HepG2 (cell line): ENCODE measurements at regions not wholly inside any gene's neighbourhood (a gene's known extent, or its start where the extent isn't known, plus 50 kb on each side); places are given as distances from the start of the nearest gene placed in this dataset.

Source experiments
- JARID2 ChIP-seq: sonication (generic); formaldehyde crosslinking; IDR thresholded peaks from 2 replicates; pipeline ENCODE4 v1.8.1; 2023; ENCODE audit warnings: missing genetic modification reagents, inconsistent platforms; ENCODE audit not compliant: insufficient replicate concordance
- MEF2D ChIP-seq: sonication (generic); formaldehyde crosslinking; IDR thresholded peaks from 2 replicates; pipeline ENCODE4 v1.5.1; 2020; ENCODE audit warnings: mild to moderate bottlenecking, missing genetic modification reagents
- NONO ChIP-seq, 2 experiments: fragments of 450-650 bp in 1 of 2; sonication (generic) in 1 of 2; formaldehyde crosslinking in 1 of 2; IDR thresholded peaks in 1 of 2; conservative IDR thresholded peaks in 1 of 2; 2 replicates each; pipeline versions ENCODE4 v1.6.1 to v1.8.0; 2017 to 2022; ENCODE audit warnings: mild to moderate bottlenecking in 1 of 2, missing genetic modification reagents in 1 of 2, moderate library complexity in 1 of 2
- PHF21A ChIP-seq: sonication (generic); formaldehyde crosslinking; IDR thresholded peaks from 2 replicates; pipeline ENCODE4 v1.5.0; 2020; ENCODE audit warnings: mild to moderate bottlenecking, missing genetic modification reagents
- RORA ChIP-seq: sonication (generic); formaldehyde crosslinking; IDR thresholded peaks from 2 replicates; pipeline ENCODE4 v1.5.0; 2020; ENCODE audit warnings: mild to moderate bottlenecking, missing genetic modification reagents, moderate library complexity
- TEAD2 ChIP-seq: sonication (generic); formaldehyde crosslinking; IDR thresholded peaks from 2 replicates; pipeline ENCODE4 v1.9.0; 2021; ENCODE audit warnings: missing genetic modification reagents
- ZNF225 ChIP-seq: sonication (generic); formaldehyde crosslinking; IDR thresholded peaks from 2 replicates; pipeline ENCODE4 v1.4.0; 2020; ENCODE audit warnings: mild to moderate bottlenecking, missing genetic modification reagents
- ZNF432 ChIP-seq: sonication (generic); formaldehyde crosslinking; IDR thresholded peaks from 2 replicates; pipeline ENCODE4 v1.5.0; 2020; ENCODE audit warnings: missing genetic modification reagents, mild to moderate bottlenecking, borderline replicate concordance
- TF ChIP-seq, protein P1 (sequence below): sonication (generic); formaldehyde crosslinking; IDR thresholded peaks from 2 replicates; pipeline ENCODE4 v1.4.0; 2020; ENCODE audit warnings: mild to moderate bottlenecking, low read depth, missing genetic modification reagents
- TF ChIP-seq, protein P2 (sequence below): sonication (generic); formaldehyde crosslinking; IDR thresholded peaks from 2 replicates; pipeline ENCODE4 v1.5.0; 2020; ENCODE audit warnings: mild to moderate bottlenecking, missing genetic modification reagents
- TF ChIP-seq, protein P3 (sequence below): IDR thresholded peaks from 2 replicates; pipeline ENCODE4 v1.6.1; 2016; ENCODE audit warnings: low read depth

DNA sequence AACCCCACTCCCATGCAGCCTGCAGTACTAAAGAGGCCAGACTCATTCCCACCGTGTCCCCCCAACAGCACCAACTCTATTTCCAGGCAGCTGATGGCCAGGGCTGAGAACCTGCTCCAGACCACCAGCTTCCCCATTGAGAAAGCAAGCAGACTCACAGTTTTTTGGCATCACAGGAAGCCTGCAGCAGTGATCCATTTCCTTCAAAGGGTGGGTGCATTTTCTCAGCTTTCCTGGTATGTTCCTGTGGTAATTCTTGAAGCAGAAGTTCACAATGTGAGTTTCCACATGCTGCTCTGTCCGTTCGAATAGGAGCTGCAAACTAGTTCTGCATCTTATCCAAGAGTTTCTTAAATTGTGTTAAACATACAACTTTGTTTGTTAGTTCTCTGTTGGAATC lies 1249.6 kb upstream of the FAM98A start (continued):
- TF ChIP-seq, protein P1, sequence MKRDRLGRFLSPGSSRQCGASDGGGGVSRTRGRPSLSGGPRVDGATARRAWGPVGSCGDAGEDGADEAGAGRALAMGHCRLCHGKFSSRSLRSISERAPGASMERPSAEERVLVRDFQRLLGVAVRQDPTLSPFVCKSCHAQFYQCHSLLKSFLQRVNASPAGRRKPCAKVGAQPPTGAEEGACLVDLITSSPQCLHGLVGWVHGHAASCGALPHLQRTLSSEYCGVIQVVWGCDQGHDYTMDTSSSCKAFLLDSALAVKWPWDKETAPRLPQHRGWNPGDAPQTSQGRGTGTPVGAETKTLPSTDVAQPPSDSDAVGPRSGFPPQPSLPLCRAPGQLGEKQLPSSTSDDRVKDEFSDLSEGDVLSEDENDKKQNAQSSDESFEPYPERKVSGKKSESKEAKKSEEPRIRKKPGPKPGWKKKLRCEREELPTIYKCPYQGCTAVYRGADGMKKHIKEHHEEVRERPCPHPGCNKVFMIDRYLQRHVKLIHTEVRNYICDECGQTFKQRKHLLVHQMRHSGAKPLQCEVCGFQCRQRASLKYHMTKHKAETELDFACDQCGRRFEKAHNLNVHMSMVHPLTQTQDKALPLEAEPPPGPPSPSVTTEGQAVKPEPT (CRISPR knock-in tag): no peak
- TF ChIP-seq TEAD2 (CRISPR knock-in tag) (no peak), MEF2D (CRISPR knock-in tag) (no peak), NONO (IDR thresholded peaks at IDR 0.05) (no peak), NONO (CRISPR knock-in tag; conservative IDR thresholded peaks at IDR 0.05) (no peak), ZNF225 (CRISPR knock-in tag) (no peak), RORA (no peak), JARID2 (CRISPR knock-in tag) (no peak), ZNF432 (no peak), PHF21A (no peak)
- TF ChIP-seq, protein P2, sequence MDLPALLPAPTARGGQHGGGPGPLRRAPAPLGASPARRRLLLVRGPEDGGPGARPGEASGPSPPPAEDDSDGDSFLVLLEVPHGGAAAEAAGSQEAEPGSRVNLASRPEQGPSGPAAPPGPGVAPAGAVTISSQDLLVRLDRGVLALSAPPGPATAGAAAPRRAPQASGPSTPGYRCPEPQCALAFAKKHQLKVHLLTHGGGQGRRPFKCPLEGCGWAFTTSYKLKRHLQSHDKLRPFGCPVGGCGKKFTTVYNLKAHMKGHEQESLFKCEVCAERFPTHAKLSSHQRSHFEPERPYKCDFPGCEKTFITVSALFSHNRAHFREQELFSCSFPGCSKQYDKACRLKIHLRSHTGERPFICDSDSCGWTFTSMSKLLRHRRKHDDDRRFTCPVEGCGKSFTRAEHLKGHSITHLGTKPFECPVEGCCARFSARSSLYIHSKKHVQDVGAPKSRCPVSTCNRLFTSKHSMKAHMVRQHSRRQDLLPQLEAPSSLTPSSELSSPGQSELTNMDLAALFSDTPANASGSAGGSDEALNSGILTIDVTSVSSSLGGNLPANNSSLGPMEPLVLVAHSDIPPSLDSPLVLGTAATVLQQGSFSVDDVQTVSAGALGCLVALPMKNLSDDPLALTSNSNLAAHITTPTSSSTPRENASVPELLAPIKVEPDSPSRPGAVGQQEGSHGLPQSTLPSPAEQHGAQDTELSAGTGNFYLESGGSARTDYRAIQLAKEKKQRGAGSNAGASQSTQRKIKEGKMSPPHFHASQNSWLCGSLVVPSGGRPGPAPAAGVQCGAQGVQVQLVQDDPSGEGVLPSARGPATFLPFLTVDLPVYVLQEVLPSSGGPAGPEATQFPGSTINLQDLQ (CRISPR knock-in tag): no peak
- TF ChIP-seq, protein P3, sequence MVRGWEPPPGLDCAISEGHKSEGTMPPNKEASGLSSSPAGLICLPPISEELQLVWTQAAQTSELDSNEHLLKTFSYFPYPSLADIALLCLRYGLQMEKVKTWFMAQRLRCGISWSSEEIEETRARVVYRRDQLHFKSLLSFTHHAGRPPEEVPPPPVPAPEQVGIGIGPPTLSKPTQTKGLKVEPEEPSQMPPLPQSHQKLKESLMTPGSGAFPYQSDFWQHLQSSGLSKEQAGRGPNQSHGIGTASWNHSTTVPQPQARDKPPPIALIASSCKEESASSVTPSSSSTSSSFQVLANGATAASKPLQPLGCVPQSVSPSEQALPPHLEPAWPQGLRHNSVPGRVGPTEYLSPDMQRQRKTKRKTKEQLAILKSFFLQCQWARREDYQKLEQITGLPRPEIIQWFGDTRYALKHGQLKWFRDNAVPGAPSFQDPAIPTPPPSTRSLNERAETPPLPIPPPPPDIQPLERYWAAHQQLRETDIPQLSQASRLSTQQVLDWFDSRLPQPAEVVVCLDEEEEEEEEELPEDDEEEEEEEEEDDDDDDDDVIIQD (CRISPR knock-in tag): no peak
